Right ventricle myocardium superior (tissue), 1 donor: ENCODE measurements at regions not wholly inside any gene's neighbourhood (a gene's known extent, or its start where the extent isn't known, plus 50 kb on each side); places are given as distances from the start of the nearest gene placed in this dataset.

Experiments used
- ATAC-seq: fragments of 200-7000 bp; cut with Tn5 transposase; one replicate; pipeline ENCODE4 v1.9.1; 2020; ENCODE audit warnings: mild to moderate bottlenecking; ENCODE audit not compliant: poor library complexity
- DNase-seq: peaks from one replicate; pipeline ENCODE4 v3.0.0-alpha.2; 2020
- intact Hi-C: fragments of 100-400 bp; cut with DNase I; formaldehyde crosslinking; loops from one replicate; pipeline ENCODE4 v1.11.2; 2022
- donor health status: DM: no; HTN: yes; CAD: no; lungs with severe emphysema.

DNA sequence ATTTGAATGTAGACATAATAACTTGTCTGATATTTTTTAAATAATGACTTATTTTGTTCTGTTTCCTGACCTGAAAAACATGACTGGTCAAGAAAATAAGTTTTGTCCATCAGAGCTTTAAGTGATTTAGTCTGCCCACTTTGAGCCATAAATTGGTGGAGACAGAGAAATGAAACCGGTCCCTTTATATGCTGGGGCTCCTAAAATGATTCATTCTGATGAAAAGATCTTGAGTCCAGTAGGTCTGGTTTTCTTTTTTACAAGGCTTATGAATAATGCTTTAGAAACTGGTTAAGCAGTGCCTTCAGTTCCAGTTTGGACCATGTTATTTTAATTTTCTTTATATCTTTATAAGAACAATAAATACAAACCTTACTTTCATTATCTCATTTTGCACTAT lies 293.2 kb downstream of the DIPK2A start:
- ATAC-seq (no peak), DNase-seq (no peak)
- intact Hi-C loops, result no loop called here

GRCh38 chr3:144265542-144266100 lies 294.0 kb downstream of the DIPK2A start:
- peak; percentile 91 for ATAC-seq
- intact Hi-C loops, result no loop called here
- no peak for DNase-seq

DNA sequence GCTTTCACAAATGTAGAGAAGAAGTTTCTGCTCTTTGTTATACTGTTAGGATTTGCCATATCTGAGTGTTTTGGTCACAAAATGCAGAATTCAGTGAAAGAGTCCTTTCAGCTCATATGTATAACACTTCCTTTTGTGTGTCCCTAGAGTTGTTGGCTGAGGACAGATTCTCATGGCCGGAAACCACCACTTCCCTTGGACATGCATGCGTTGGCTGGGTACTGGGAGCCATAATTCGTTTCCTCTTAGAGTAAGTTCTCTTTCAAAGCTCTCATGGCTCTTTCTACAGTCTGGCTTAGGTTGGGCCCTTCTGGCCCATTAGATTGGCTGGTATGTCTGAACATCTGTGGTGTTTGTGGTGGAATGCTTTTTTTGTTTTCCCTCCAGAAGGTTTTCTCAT lies 298.5 kb downstream of the DIPK2A start:
- ATAC-seq (no peak), DNase-seq (peak; percentile 31)
- intact Hi-C loops, result no loop called here

DNA sequence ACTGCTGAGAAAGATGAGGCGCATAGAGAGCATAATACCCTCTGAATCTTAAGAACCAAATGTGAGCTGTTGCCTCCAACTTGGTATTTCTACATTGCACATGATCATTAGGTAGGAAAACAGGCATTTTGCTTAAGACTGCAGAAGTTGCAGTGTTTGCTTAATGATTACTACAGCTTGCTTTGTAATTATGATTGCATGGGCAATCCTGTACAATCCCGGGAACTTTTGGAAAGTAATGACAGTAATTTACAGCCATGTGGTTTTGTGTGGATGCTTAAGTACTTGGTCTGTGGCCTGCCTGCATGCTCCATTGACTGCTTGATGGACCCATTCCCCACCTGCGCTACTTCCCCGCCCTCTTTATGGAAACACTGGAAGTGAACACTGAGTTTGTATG lies 301.1 kb downstream of the DIPK2A start:
- ATAC-seq, result no peak
- no peak for DNase-seq
- intact Hi-C loops, result no loop called here

GRCh38 chr3:144273601-144274000 lies 302.0 kb downstream of the DIPK2A start:
- ATAC-seq (no peak), DNase-seq (no peak)
- intact Hi-C loops, result no loop called here

DNA sequence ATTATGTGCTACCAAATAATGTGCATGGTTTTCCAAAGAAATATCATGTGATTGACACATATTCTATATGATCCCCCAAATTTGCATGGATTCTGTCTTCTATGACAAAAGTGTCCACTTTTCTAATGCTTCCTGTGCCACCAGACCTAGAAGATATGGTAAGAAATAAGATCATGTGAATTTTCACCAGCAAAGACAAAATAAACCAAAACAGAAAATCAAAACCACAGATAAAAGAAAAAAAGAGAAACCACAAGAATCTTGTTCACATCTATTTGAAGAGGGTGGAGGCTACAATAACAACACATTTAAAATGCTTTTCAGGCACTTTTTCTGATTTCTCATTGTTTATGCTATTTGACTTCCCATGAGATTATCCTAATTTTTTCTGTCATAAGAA lies 303.4 kb downstream of the DIPK2A start:
- ATAC-seq (no peak), DNase-seq (no peak)
- intact Hi-C loops, result no loop called here

DNA sequence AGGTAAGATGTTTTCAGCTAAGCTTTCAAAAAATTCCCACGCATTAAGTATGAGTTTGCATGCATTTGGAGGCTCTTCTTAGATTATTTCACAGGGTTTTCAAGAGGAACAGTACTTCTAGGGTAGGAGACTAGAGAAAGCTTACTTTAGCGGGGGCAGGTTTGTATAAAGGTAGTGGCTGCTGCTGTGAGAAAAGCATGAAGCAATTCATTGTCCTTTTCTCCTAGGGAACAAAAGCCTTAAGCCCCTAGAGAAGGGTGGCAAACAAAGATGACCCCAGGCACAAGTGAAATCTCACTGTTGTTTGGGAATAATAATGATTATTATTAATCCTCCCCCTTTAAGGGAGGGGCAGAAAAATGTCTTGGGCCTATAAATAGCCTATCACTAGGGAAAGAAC lies 310.7 kb downstream of the DIPK2A start:
- intact Hi-C loops, result no loop called here
- DNase-seq (no peak), ATAC-seq (no peak)

DNA sequence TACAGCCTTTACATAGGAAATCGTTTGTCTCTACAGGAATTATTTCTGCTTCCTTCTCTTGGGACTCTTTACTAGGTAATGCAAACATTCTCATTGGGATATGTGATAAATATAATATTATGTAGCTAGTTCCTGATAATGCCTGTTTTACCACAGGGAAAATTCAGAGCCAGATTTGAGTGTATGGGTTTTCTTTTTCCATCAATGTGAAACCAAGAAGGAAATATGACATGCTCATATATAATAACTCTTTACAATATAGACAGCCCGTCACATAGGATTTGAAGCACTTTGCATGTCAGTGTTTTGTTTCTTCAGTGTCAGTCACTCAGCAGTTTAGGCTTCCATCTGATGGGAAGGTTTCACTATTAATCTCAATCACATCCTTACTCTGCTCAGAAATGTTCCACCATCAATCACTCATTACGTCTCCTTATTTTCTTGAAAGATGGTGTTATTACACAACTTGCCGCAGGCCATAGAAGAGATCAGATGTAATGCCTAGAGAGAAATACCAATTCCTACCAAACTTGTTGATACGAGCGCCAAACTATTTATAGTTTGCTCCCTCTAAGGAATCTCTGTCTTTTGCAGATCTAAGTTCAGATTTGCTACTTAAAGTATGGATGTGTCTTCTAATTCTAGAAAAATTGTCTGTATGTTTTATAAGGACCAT lies 314.8 kb downstream of the DIPK2A start:
- ATAC-seq (no peak), DNase-seq (no peak)
- intact Hi-C loops, result no loop called here

GRCh38 chr3:144287001-144287400 lies 315.4 kb downstream of the DIPK2A start:
- intact Hi-C loops, result no loop called here
- ATAC-seq (no peak), DNase-seq (no peak)

DNA sequence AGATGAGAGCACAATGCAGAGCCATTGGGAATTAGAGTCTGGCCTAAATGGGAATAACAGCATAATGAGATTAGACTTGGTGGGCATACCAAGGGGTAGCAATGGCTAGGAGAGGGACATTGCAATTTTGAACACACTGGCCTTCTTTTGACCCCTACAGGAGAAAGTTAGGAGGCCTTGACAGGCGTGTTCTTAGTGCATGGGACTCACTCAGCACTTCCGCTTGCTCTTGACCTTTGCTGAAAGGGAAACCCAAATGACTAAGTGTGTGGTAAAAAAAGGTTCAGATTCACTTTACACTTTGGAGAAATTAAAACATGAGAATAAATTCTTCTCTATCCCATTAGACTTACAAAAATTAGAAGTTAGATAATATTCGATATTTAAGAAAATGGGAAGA lies 317.4 kb downstream of the DIPK2A start:
- ATAC-seq, result no peak
- intact Hi-C loops, result no loop called here

GRCh38 chr3:144294659-144295538 lies 323.3 kb downstream of the DIPK2A start:
- DNase-seq, result no peak
- intact Hi-C loops, result no loop called here
- ATAC-seq, result no peak

More for the DNA sequence above, 317.4 kb downstream of the DIPK2A start:
- no peak for DNase-seq

DNA sequence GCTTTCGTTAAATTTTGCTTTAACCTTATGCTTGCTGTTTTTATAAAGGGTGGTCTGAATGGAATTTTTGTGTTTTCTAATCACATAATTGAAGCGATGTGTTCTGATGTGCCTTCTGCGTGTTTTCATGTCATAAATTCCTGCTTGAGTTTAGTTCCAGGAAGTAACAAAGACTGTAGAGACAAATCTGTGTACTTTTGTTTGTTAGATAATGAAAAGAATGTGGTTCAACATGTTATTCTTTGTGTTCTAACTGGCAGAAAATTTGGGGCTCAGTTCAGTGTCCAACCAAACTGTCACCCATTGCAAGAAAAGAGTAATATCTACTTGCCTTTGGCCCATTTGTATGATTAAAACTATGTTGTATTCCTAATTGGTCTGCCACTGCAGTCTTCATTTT lies 324.0 kb downstream of the DIPK2A start:
- no peak for DNase-seq
- ATAC-seq, result no peak
- intact Hi-C loops, result no loop called here

DNA sequence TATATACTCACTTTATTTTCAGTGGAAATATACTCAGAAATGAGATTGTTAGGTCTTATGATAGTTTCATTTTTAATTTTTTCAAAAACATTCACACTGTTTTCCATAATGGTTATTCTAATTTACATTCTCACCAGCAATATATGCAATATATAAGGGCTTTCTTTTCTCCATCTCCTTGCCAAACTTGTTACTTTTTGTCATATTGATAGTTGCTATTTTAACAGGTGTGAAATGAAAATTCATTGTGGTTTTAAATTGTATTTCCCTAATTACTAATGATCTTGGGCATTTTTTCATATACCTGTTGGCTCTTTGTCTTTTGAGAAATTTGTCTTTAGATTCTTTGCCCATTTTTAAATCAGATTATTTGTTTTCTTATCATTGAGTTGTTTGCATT lies 325.2 kb downstream of the DIPK2A start:
- ATAC-seq, result no peak
- intact Hi-C loops, result no loop called here
- no peak for DNase-seq

DNA sequence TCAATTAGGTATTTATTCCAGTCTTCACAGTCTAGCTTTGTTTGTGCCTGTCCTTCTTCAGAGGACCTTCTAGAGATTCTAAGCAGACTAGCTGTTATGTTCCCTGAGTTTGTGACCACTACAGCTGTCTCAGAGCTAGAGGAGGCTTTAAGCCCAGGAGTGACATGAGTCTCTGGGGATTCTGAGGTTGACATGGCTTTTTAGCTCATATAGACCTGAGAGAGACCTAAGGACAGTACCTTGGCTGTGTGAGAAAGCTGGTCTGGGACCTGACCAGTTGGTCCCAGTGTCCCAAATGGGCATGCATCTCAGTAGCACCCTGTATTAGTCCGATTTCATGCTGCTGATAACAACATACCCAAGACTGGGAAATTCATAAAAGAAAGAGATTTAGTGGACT lies 330.2 kb downstream of the DIPK2A start:
- DNase-seq (no peak), ATAC-seq (no peak)
- intact Hi-C loops, result no loop called here

DNA sequence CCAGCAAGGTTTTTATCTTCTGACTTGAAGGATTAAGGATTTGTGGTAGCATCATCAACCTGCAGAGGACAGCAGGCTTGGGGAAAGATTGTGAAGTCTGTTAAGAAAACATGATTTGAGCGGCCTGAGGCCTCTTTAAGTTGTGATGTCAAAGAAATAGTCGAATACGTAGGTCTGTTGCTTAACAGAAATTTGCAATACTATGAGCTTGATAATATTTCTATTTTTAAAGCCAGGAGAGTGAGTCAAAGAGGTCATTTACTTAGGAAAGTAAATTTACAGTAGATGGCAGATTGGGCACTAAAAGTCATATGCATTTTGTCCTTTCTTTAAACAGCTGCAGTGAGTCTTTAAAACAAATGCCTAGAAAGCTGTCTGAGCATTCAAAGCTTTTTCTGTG lies 336.3 kb downstream of the DIPK2A start:
- intact Hi-C loops, result no loop called here
- DNase-seq (no peak), ATAC-seq (no peak)

DNA sequence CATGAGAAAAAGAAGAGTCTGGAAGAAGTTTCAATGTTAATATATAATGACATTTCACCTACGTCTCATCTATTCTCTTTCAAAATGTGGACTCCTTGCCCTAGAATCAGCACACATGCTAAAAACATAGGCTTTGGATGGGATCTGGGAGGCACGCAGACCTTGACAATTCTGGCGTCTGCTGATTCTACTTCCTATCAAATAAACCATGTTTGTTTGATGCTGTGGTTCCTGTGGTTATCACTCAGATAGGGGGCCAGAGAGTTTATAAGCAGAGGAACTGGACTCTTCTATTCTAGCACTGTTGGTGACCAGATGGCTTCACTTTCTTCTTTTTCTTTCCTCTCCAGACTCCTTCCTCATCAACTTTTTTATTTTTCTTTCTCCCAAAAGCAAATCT lies 336.8 kb downstream of the DIPK2A start:
- DNase-seq (no peak), ATAC-seq (no peak)
- intact Hi-C loops, result no loop called here

- intact Hi-C loops, result no loop called here
- ATAC-seq (no peak), DNase-seq (no peak)
Measured at GRCh38 chr3:144312702-144313101, 341.1 kb downstream of the DIPK2A start.

DNA sequence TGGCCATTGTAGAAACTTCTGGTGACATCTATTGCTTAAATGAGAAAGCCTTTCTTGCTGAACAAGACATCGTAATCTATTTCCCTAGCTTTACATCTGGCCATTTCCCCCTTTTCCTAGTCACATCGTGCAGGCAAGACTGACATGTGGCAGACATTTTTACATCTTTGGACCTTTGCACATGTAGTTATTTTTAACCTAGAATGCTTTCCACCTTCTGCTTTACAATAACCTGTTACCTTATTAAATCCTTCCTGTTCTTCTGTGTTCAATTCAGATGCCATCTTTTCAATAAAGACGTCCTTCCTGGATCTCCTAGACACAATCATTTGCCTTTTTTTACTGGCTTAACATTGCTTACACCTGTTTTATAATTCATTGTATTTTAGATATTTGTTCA lies 343.3 kb downstream of the DIPK2A start:
- DNase-seq, result no peak
- no peak for ATAC-seq
- intact Hi-C loops, result no loop called here

DNA sequence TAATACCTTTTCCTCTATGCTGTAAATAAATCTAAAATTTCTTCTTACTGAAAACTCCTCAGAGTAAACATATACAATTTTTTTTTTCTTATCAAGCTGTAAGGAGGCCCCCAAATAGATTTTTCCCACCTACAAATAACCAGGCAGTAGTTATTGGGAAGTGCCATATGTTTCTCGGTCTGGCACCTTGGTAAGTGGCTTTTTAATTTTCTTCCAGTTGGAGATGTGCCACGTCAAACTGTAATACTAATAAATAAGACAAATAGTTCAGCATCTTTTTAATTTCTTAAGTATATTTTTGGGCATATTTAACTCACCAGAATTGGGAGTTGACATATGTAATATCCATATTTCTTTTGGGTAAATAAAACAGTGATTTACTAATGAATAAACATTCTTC lies 346.3 kb downstream of the DIPK2A start:
- no peak for ATAC-seq
- intact Hi-C loops, result no loop called here

GRCh38 chr3:144324076-144324475 lies 352.5 kb downstream of the DIPK2A start:
- no peak for DNase-seq
- intact Hi-C loops, result no loop called here
- no peak for ATAC-seq

More for the DNA sequence above, 346.3 kb downstream of the DIPK2A start:
- DNase-seq, result no peak
